OCI-LY7 (cell line): ENCODE measurements at regions not wholly inside any gene's neighbourhood (a gene's known extent, or its start where the extent isn't known, plus 50 kb on each side); places are given as distances from the start of the nearest gene placed in this dataset.

Experiments used
- BruUV-seq: library from RNA; stranded (reverse); fragments of 400-500 nt; replicated peaks from 2 replicates; lab custom pipeline; 2021; lab: Mats Ljungman, UMichigan
- CTCF ChIA-PET: fragments of 300-600 bp; sonication (Branson Sonifier 250); formaldehyde crosslinking; loops from one replicate; lab custom pipeline; 2022; ENCODE audit warnings: antibody characterized with exemption; ENCODE audit not compliant: unreplicated experiment; lab: Charles Lee
- POLR2A ChIA-PET: fragments of 300-600 bp; sonication (Branson Sonifier 250); formaldehyde crosslinking; loops from one replicate; lab custom pipeline; 2022; ENCODE audit warnings: antibody characterized with exemption; lab: Charles Lee
- DNase-seq: peaks from one replicate; pipeline ENCODE4 v3.0.0-alpha.2; 2015; ENCODE audit warnings: low spot score
- H2AFZ ChIP-seq: fragments of 200-600 bp; sonication (generic), shearing (Covaris generic); 2 replicates; pipeline ENCODE4 v1.6.1; 2014; ENCODE audit warnings: mild to moderate bottlenecking, antibody characterized with exemption, low read length, moderate library complexity
- H3K27ac ChIP-seq: fragments of 200-600 bp; sonication (generic); 2 replicates; pipeline ENCODE4 v1.5.1; 2014; ENCODE audit warnings: mixed run types, low read depth, mild to moderate bottlenecking, moderate library complexity, low read length, inconsistent platforms; ENCODE audit not compliant: poor library complexity, severe bottlenecking
- H3K36me3 ChIP-seq: fragments of 200-600 bp; sonication (generic); 2 replicates; pipeline ENCODE4 v1.6.1; 2014; ENCODE audit warnings: mild to moderate bottlenecking, antibody characterized with exemption, low read length, moderate library complexity, mixed read lengths; ENCODE audit not compliant: insufficient read depth
- H3K4me1 ChIP-seq: fragments of 200-600 bp; sonication (generic); 2 replicates; pipeline ENCODE4 v1.5.1; 2014; ENCODE audit warnings: mild to moderate bottlenecking, low read length; ENCODE audit not compliant: insufficient read depth, poor library complexity, severe bottlenecking
- H3K4me2 ChIP-seq: fragments of 200-600 bp; sonication (generic); 2 replicates; pipeline ENCODE4 v1.6.1; 2014; ENCODE audit warnings: mild to moderate bottlenecking, low read length
- H3K4me3 ChIP-seq: fragments of 200-600 bp; sonication (generic); 2 replicates; pipeline ENCODE4 v1.5.1; 2014; ENCODE audit warnings: mild to moderate bottlenecking, low read depth, low read length; ENCODE audit not compliant: poor library complexity, severe bottlenecking
- H3K79me2 ChIP-seq: fragments of 200-600 bp; sonication (generic); 2 replicates; pipeline ENCODE4 v1.6.1; 2016; ENCODE audit warnings: low read depth, mild to moderate bottlenecking, low read length, moderate library complexity, mixed read lengths; ENCODE audit not compliant: insufficient read depth
- H3K9me2 ChIP-seq: fragments of 200-600 bp; sonication (generic); 2 replicates; pipeline ENCODE4 v1.6.1; 2016; ENCODE audit warnings: mild to moderate bottlenecking, low read length, mixed read lengths; ENCODE audit not compliant: insufficient read depth
- H3K9me3 ChIP-seq: fragments of 200-600 bp; sonication (generic); 2 replicates; pipeline ENCODE4 v1.6.1; 2014; ENCODE audit warnings: mild to moderate bottlenecking, mixed run types, low read length, mixed read lengths
- H4K20me1 ChIP-seq: fragments of 200-600 bp; sonication (generic); 2 replicates; pipeline ENCODE4 v1.6.1; 2014; ENCODE audit warnings: mild to moderate bottlenecking, antibody characterized with exemption, low read length, moderate library complexity, mixed read lengths; ENCODE audit not compliant: insufficient read depth
- CTCF ChIP-seq: fragments of 200-600 bp; sonication (generic); conservative IDR thresholded peaks from 2 replicates; pipeline ENCODE4 v1.5.1; 2014; ENCODE audit warnings: mild to moderate bottlenecking, antibody characterized with exemption, low read length, moderate library complexity, mixed read lengths
- EZH2phosphoT487 ChIP-seq: fragments of 200-600 bp; sonication (generic); IDR thresholded peaks from 2 replicates; pipeline ENCODE4 v1.6.1; 2018; ENCODE audit warnings: low read depth, borderline replicate concordance, mild to moderate bottlenecking, mixed run types, antibody characterized with exemption, low read length, moderate library complexity, mixed read lengths
- intact Hi-C: fragments of 100-400 bp; cut with micrococcal nuclease; formaldehyde crosslinking; loops from one replicate; pipeline ENCODE4 v1.10.0; 2022; ENCODE audit not compliant: unreplicated experiment

- Histone ChIP-seq H3K4me2 (no peak overlapping the region), H3K4me1 (no peaks in the 10 kb centered on the region), H3K79me2 (no peaks in the 10 kb centered on the region), H3K9me2 (no peaks in the 10 kb centered on the region; the same call in 1 of the 2 replicates), H3K36me3 (no peaks in the 10 kb centered on the region), H2AFZ (no peak overlapping the region), H3K27ac (no peak overlapping the region), H3K4me3 (no peak overlapping the region), H4K20me1 (no peaks in the 10 kb centered on the region), H3K9me3 (no peaks in the 10 kb centered on the region)
- no TSS peak for BruUV-seq
- POLR2A ChIA-PET: no interaction called here
- CTCF ChIA-PET: no interaction called here
- TF ChIP-seq CTCF: no peak
- no peak for TF ChIP-seq EZH2phosphoT487
- DNase-seq: no peak
- intact Hi-C loops: no loop called here
These were observed 150.6 kb downstream of the SI start for GRCh38 chr3:164927728-164928127.

- TF ChIP-seq EZH2phosphoT487: no peak
- TF ChIP-seq CTCF: no peak
These were observed 159.4 kb downstream of the SI start for GRCh38 chr3:164918905-164919304.

GRCh38 chr3:164912916-164913315, 165.4 kb downstream of the SI start:
- no peaks in the 10 kb centered on the region for H3K9me3 ChIP-seq
- no peak for TF ChIP-seq CTCF
- no peak for TF ChIP-seq EZH2phosphoT487
- BruUV-seq: no TSS peak
- no peaks in the 10 kb centered on the region for H4K20me1 ChIP-seq
- no peak overlapping the region for H3K27ac ChIP-seq
- no peaks in the 10 kb centered on the region for H3K4me1 ChIP-seq
- ChIA-PET CTCF (no interaction called here), POLR2A (no interaction called here)
- H3K9me2 ChIP-seq: no peaks in the 10 kb centered on the region
- intact Hi-C loops: no loop called here
- no peak overlapping the region for H2AFZ ChIP-seq
- DNase-seq: no peak
- H3K4me3 ChIP-seq: no peak overlapping the region
- H3K4me2 ChIP-seq: no peak overlapping the region
- no peaks in the 10 kb centered on the region for H3K79me2 ChIP-seq
- no peaks in the 10 kb centered on the region for H3K36me3 ChIP-seq

More at GRCh38 chr3:164918905-164919304, 159.4 kb downstream of the SI start:
- H2AFZ ChIP-seq: no peak overlapping the region
- H3K4me3 ChIP-seq: no peak overlapping the region
- ChIA-PET POLR2A (interaction anchor here (1.1 kb wide), 1 partner anchor 8 kb away, joined by 3 read pairs; no protein-coding TSS in a partner anchor), CTCF (no interaction called here)
- H3K9me2 ChIP-seq: no peaks in the 10 kb centered on the region
- H3K9me3 ChIP-seq: no peaks in the 10 kb centered on the region; the same call in 1 of the 2 replicates
- H3K36me3 ChIP-seq: no peaks in the 10 kb centered on the region
- DNase-seq: no peak
- H3K79me2 ChIP-seq: no peaks in the 10 kb centered on the region
- H3K27ac ChIP-seq: no peak overlapping the region
- H3K4me1 ChIP-seq: no peaks in the 10 kb centered on the region
- no peak overlapping the region for H3K4me2 ChIP-seq
- H4K20me1 ChIP-seq: no peaks in the 10 kb centered on the region
- no TSS peak for BruUV-seq
- intact Hi-C loops: no loop called here
